H9 (cell line): ENCODE measurements at regions not wholly inside any gene's neighbourhood (a gene's known extent, or its start where the extent isn't known, plus 50 kb on each side); places are given as distances from the start of the nearest gene placed in this dataset.

ENCODE experiments used
- DNase-seq: peaks from one replicate; pipeline ENCODE4 v3.0.0-alpha.2; 2017
- H2AFZ ChIP-seq: one replicate; pipeline ENCODE4 v1.6.1; 2013; ENCODE audit warnings: mild to moderate bottlenecking, low read length, control low read depth, moderate library complexity
- H2AK5ac ChIP-seq: 2 replicates; pipeline ENCODE4 v1.6.1; 2013; ENCODE audit warnings: low read length, control low read depth, mixed read lengths; ENCODE audit not compliant: insufficient read length
- H2BK120ac ChIP-seq: one replicate; pipeline ENCODE4 v1.6.1; 2013; ENCODE audit warnings: low read depth, mild to moderate bottlenecking, low read length, control low read depth, inconsistent platforms; ENCODE audit not compliant: poor library complexity, severe bottlenecking
- H2BK12ac ChIP-seq: 2 replicates; pipeline ENCODE4 v1.6.1; 2013; ENCODE audit warnings: low read length, control low read depth, mixed read lengths, low read depth; ENCODE audit not compliant: insufficient read length
- H2BK15ac ChIP-seq: 2 replicates; pipeline ENCODE4 v1.6.1; 2013; ENCODE audit warnings: low read depth, low read length, control low read depth
- H2BK20ac ChIP-seq: one replicate; pipeline ENCODE4 v1.6.1; 2013; ENCODE audit warnings: low read depth, mild to moderate bottlenecking, low read length, control low read depth, inconsistent platforms; ENCODE audit not compliant: poor library complexity, severe bottlenecking
- H2BK5ac ChIP-seq: 2 replicates; pipeline ENCODE4 v1.6.1; 2013; ENCODE audit warnings: low read length, control low read depth, mixed read lengths; ENCODE audit not compliant: insufficient read length
- H3K14ac ChIP-seq: 2 replicates; pipeline ENCODE4 v1.6.1; 2013; ENCODE audit warnings: low read length, control low read depth; ENCODE audit not compliant: insufficient read depth
- H3K18ac ChIP-seq: 2 replicates; pipeline ENCODE4 v1.6.1; 2013; ENCODE audit warnings: low read depth, mild to moderate bottlenecking, mixed read lengths, low read length, control low read depth; ENCODE audit not compliant: insufficient read length
- H3K23ac ChIP-seq: 2 replicates; pipeline ENCODE4 v1.6.1; 2013; ENCODE audit warnings: low read length, control low read depth, mixed read lengths, low read depth; ENCODE audit not compliant: insufficient read length
- H3K23me2 ChIP-seq: 2 replicates; pipeline ENCODE4 v1.6.1; 2013; ENCODE audit warnings: low read depth, mild to moderate bottlenecking, mixed read lengths, low read length, control low read depth; ENCODE audit not compliant: insufficient read length, poor library complexity, severe bottlenecking
- H3K27ac ChIP-seq: 2 replicates; pipeline ENCODE4 v1.5.1; 2013; ENCODE audit warnings: low read length, control low read depth, mixed read lengths, low read depth; ENCODE audit not compliant: insufficient read length
- H3K27me3 ChIP-seq: 2 replicates; pipeline ENCODE4 v1.6.1; 2013; ENCODE audit warnings: low read length, control low read depth, inconsistent platforms; ENCODE audit not compliant: insufficient read depth
- H3K4ac ChIP-seq: 2 replicates; pipeline ENCODE4 v1.6.1; 2013; ENCODE audit warnings: low read depth, mild to moderate bottlenecking, control low read depth, inconsistent platforms, low read length, moderate library complexity
- H3K4me1 ChIP-seq: 2 replicates; pipeline ENCODE4 v1.6.1; 2013; ENCODE audit warnings: low read length, control low read depth, inconsistent platforms; ENCODE audit not compliant: insufficient read depth
- H3K4me2 ChIP-seq: 2 replicates; pipeline ENCODE4 v1.6.1; 2013; ENCODE audit warnings: low read length, control low read depth, mixed read lengths; ENCODE audit not compliant: insufficient read length, insufficient read depth
- H3K56ac ChIP-seq: 2 replicates; pipeline ENCODE4 v1.6.1; 2013; ENCODE audit warnings: low read depth, mild to moderate bottlenecking, mixed read lengths, low read length, control low read depth; ENCODE audit not compliant: insufficient read length
- H3K79me1 ChIP-seq: 2 replicates; pipeline ENCODE4 v1.6.1; 2013; ENCODE audit warnings: low read depth, mild to moderate bottlenecking, moderate library complexity, low read length, control low read depth, inconsistent platforms; ENCODE audit not compliant: insufficient read depth, poor library complexity, severe bottlenecking
- H3K79me2 ChIP-seq: 2 replicates; pipeline ENCODE4 v1.6.1; 2013; ENCODE audit warnings: low read length, control low read depth, inconsistent platforms; ENCODE audit not compliant: insufficient read depth
- H3K9ac ChIP-seq: 2 replicates; pipeline ENCODE4 v1.6.1; 2013; ENCODE audit warnings: low read length, control low read depth, mixed read lengths; ENCODE audit not compliant: insufficient read length; ENCODE audit errors: extremely low read depth
- H3K9me3 ChIP-seq: one replicate; pipeline ENCODE4 v1.6.1; 2013; ENCODE audit warnings: low read depth, low read length, inconsistent platforms; ENCODE audit not compliant: control insufficient read depth
- H3T11ph ChIP-seq: one replicate; pipeline ENCODE4 v1.6.1; 2013; ENCODE audit warnings: mild to moderate bottlenecking, low read length, control low read depth, inconsistent platforms
- H4K20me1 ChIP-seq: one replicate; pipeline ENCODE4 v1.6.1; 2013; ENCODE audit not compliant: control insufficient read depth, insufficient read length, insufficient read depth
- H4K5ac ChIP-seq: 2 replicates; pipeline ENCODE4 v1.6.1; 2013; ENCODE audit warnings: low read depth, mild to moderate bottlenecking, mixed read lengths, low read length, control low read depth; ENCODE audit not compliant: insufficient read length
- H4K8ac ChIP-seq: replicated peaks from 2 replicates; pipeline ENCODE4 v1.6.1; 2013; ENCODE audit warnings: low read length, control low read depth, mixed read lengths, low read depth; ENCODE audit not compliant: insufficient read length
- H4K91ac ChIP-seq: 2 replicates; pipeline ENCODE4 v1.6.1; 2013; ENCODE audit warnings: low read depth, mild to moderate bottlenecking, moderate library complexity, mixed read lengths, low read length, control low read depth; ENCODE audit not compliant: insufficient read length
- H3K27ac Mint-ChIP-seq, 3 experiments: 2 replicates in 2 of 3; 3 replicates in 1 of 3; pipeline ENCODE4 v1.8.0; 2020 to 2021; ENCODE audit warnings: mixed read lengths in 3 of 3, mild to moderate bottlenecking in 1 of 3, moderate library complexity in 1 of 3
- H3K27me3 Mint-ChIP-seq: 2 replicates; pipeline ENCODE4 v1.8.0; 2021; ENCODE audit warnings: low read depth, mild to moderate bottlenecking, moderate library complexity, mixed read lengths
- H3K36me3 Mint-ChIP-seq, 3 experiments: 2 replicates in 2 of 3; 3 replicates in 1 of 3; pipeline ENCODE4 v1.8.0; 2020 to 2021; ENCODE audit warnings: low read depth in 3 of 3, mixed read lengths in 3 of 3; ENCODE audit not compliant: insufficient read depth in 1 of 3
- H3K4me1 Mint-ChIP-seq, 2 experiments: 2 replicates each; pipeline ENCODE4 v1.8.0; 2020; ENCODE audit warnings: mixed read lengths in 2 of 2
- H3K4me3 Mint-ChIP-seq, 2 experiments: 2 replicates in 1 of 2; 3 replicates in 1 of 2; pipeline ENCODE4 v1.8.0; 2020 to 2021; ENCODE audit warnings: mild to moderate bottlenecking in 2 of 2, mixed read lengths in 2 of 2, moderate library complexity in 1 of 2
- H3K9me3 Mint-ChIP-seq, 2 experiments: 2 replicates in 1 of 2; 3 replicates in 1 of 2; pipeline ENCODE4 v1.8.0; 2020; ENCODE audit warnings: mild to moderate bottlenecking in 2 of 2, mixed read lengths in 2 of 2, moderate library complexity in 1 of 2
- WGBS: extraction: QIAGEN DNeasy Blood & Tissue Kit; methylation state at CpG from one replicate; pipeline ENCODE4 v1.1.7; 2013; ENCODE audit warnings: missing lambda C conversion rate, low lambda C conversion rate, mixed read lengths; ENCODE audit not compliant: insufficient read length; ENCODE audit errors: extremely low coverage; 5-methylcytosine and 5-hydroxymethylcytosine counted together
- TF ChIP-seq, protein P1 (sequence below): fragments of 200-600 bp; sonication (generic); conservative IDR thresholded peaks from 3 replicates; pipeline ENCODE4 v1.8.0; 2021; ENCODE audit warnings: antibody characterized with exemption, mild to moderate bottlenecking

DNA sequence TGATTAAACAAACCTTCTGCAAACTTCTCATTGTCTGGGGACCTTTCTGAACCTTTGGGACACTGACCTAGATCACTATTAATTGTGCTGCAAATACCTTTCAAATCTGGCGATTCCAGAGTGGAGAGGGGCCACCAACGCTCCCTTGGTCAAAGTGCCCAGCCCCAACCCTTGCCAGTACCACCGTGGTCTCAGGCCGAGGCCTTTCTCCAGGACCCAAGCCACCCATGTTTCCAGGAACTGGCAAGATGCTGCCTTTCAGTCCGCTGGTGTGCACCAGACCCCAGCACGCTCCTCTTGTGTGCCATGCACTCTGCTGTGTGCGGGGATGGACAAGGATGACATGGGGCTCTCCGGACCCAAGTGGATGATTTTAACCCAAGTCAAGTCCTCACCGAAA is 91.1 kb upstream of the MGMT start:
- Histone ChIP-seq H3K23me2 (no peaks in the 10 kb centered on the region), H3K14ac (no peak overlapping the region), H2AFZ (no peak overlapping the region), H3K27ac (no peak overlapping the region), H2BK15ac (no peak overlapping the region), H2BK120ac (no peak overlapping the region), H4K5ac (no peak overlapping the region), H3K4ac (no peak overlapping the region), H3K79me2 (no peaks in the 10 kb centered on the region), H4K8ac (no peak overlapping the region), H3K9me3 (no peaks in the 10 kb centered on the region), H3K27me3 (no peaks in the 10 kb centered on the region), H3K4me1 (no peaks in the 10 kb centered on the region), H2BK5ac (no peak overlapping the region), H2BK12ac (no peak overlapping the region), H3K79me1 (no peaks in the 10 kb centered on the region), H3K56ac (no peak overlapping the region), H3T11ph (no peak overlapping the region), H3K23ac (no peak overlapping the region), H3K9ac (no peak overlapping the region), H4K91ac (no peak overlapping the region), H2BK20ac (no peak overlapping the region), H2AK5ac (no peak overlapping the region), H3K18ac (no peak overlapping the region), H3K4me2 (no peak overlapping the region), H4K20me1 (no peaks in the 10 kb centered on the region)
- TF ChIP-seq, protein P1, sequence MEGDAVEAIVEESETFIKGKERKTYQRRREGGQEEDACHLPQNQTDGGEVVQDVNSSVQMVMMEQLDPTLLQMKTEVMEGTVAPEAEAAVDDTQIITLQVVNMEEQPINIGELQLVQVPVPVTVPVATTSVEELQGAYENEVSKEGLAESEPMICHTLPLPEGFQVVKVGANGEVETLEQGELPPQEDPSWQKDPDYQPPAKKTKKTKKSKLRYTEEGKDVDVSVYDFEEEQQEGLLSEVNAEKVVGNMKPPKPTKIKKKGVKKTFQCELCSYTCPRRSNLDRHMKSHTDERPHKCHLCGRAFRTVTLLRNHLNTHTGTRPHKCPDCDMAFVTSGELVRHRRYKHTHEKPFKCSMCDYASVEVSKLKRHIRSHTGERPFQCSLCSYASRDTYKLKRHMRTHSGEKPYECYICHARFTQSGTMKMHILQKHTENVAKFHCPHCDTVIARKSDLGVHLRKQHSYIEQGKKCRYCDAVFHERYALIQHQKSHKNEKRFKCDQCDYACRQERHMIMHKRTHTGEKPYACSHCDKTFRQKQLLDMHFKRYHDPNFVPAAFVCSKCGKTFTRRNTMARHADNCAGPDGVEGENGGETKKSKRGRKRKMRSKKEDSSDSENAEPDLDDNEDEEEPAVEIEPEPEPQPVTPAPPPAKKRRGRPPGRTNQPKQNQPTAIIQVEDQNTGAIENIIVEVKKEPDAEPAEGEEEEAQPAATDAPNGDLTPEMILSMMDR = no peak
- no peak overlapping the region for H3K27ac Mint-ChIP-seq
- H3K9me3 Mint-ChIP-seq = no peaks in the 10 kb centered on the region
- H3K4me3 Mint-ChIP-seq = no peak overlapping the region
- H3K4me1 Mint-ChIP-seq = no peaks in the 10 kb centered on the region
- no peak for DNase-seq
- H3K36me3 Mint-ChIP-seq = no peaks in the 10 kb centered on the region; a peak in 2 of 7 replicates
- no peaks in the 10 kb centered on the region; the same call in 1 of the 2 replicates for H3K27me3 Mint-ChIP-seq
- no CpG with 5 or more reads among the region's 9 CpGs for WGBS
